HG03066 (cell line): ENCODE measurements at regions not wholly inside any gene's neighbourhood (a gene's known extent, or its start where the extent isn't known, plus 50 kb on each side); places are given as distances from the start of the nearest gene placed in this dataset.

Experiments
- ATAC-seq: cut with Tn5 transposase; IDR thresholded peaks from one replicate; pipeline ENCODE4 v1.9.1; 2021; ENCODE audit warnings: low read depth; ENCODE audit not compliant: unreplicated experiment

DNA sequence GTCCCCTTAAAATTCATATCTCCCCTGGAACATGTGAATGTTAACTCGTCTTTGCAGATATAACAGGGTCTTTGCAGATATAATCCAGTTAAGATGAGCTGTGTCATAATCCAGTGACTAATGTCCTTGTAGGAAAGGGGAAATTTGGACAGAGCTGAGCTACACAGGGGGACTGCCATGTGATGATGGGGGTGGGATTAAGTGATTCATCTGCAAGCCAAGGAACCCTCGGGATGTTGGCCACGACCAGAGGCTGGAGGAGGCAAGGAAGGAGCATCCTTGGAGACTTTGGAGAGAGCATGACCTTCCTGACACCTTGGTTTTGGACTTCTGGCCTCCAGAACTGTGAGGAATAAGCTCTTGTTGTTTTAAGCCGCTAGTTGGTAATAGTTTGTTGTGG lies 153.9 kb upstream of the PCBD1 start:
- no peak for ATAC-seq

DNA sequence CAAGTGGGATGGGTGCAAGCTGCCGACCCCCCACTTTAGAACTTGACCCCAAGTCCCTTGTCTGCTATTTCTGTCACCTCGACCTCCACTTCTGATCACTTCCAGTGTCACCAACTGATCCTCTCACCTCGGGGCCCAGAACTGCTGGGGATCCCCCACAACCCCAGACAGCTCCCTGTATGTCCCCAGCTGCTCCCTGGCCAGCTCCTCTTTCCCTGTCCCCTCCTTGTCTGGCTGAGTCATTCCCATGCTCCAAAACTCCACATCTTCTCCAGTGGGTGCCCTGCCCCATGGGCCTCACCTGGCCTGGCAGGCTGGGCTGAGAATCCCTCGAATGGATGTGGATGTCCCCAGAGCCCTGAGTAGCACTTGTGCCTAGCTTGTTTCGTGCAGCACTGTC lies 154.3 kb upstream of the PCBD1 start:
- no peak for ATAC-seq

DNA sequence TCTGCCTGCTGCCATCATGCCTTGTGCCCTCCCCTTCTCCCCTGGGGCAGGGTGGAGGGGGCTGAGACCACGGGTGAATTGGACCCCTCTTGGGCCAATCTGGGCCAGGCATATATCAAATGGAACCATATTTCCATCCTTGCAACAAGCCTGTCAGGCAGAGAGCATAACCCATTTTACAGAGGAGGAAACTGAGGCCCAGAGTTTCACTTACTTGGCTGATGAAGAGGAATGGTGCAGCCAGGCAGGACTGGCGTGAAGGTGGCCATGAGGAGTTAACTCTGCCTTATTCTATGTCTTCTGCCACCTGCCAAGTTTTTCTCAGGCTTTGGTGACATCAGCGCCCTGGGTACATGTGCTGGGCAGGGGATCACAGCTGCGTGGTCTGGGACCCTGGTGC lies 155.5 kb upstream of the PCBD1 start:
- ATAC-seq: no peak

DNA sequence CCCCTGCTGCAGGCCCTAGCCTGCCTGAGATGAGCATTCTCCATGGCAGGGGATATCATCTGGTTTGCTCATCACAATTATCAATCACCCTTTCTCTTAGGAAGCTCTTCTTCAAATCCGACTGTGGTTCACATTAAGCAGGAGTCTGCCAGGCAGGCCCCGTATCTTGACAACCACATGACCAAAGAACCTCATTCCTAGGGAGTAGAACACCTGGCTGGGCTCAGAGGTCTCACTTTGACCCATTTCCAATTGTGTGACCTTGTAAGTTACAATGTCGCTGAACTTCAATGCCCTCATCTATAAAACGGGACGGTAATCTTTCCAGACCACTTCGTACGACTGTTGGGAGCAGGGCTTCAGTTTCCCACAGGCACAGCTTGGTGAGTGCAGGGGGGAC lies 156.4 kb upstream of the PCBD1 start:
- no peak for ATAC-seq

DNA sequence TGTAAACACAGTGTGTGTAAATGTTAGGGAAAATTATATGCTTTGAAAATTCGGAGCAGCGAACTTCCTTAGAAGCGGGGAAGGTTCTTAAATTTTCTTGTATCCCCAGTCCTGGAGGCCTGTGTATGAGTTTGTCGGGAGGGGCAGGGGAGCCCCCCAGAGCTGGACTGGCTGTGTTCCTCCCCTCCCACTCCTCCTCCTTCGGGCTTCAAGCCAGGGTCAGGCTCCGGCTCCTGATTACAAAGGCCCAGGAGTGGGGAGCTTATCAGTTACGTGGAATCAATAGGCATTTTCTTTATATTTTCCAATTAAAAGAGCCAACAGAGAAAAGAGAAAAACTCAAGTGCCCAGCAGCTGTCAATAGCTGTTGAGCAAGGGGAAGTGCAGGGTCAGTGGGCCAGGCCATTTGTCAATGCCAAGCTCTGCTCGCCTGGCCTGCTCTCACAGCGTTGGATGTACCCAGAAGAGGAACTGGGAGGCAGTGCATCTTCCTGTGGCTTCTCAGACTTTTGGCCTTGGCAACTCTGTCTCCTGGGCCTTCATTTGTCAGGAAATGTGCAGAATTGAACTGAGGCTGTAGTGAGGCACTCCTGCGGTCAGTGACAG lies 156.9 kb upstream of the PCBD1 start:
- no peak for ATAC-seq

DNA sequence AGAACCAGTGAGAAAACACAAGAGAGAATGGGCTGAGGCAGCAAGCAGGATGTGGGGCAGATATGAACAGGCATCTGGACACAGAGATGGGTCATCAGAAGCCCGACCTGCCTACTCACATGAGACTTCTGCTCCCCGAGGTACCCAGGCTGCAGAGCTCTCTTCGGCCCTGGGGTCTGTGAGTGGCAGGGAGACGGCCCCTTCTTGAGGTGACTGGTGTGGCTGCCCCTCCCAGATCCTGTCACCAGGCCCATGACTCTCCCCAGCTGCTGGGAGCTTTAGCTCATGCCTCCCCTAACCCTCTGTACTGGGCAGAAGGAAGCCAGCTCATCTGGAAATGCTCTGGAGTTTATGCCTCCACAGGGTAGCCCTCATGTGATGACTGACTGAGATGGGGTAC lies 157.6 kb upstream of the PCBD1 start:
- ATAC-seq: no peak

DNA sequence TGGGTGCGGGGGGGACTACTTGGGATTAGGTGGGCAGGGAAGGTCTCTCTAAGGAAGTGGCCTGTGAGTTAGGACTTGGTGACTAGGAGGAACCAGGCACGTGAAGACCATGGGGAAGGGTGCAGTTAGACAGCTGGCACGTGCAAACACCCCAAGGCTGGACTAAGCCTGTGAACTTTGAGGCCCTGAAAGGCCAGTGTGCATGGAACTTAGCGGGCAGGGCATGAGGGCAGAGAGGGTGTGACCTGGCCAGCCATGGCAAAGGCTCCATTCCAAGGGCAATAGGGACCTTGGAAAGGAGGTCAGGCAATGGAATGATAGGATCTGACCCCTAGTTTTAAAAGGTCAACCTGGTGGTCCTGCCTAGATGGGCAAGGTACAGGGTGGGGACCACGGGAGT lies 158.4 kb upstream of the PCBD1 start:
- no peak for ATAC-seq

DNA sequence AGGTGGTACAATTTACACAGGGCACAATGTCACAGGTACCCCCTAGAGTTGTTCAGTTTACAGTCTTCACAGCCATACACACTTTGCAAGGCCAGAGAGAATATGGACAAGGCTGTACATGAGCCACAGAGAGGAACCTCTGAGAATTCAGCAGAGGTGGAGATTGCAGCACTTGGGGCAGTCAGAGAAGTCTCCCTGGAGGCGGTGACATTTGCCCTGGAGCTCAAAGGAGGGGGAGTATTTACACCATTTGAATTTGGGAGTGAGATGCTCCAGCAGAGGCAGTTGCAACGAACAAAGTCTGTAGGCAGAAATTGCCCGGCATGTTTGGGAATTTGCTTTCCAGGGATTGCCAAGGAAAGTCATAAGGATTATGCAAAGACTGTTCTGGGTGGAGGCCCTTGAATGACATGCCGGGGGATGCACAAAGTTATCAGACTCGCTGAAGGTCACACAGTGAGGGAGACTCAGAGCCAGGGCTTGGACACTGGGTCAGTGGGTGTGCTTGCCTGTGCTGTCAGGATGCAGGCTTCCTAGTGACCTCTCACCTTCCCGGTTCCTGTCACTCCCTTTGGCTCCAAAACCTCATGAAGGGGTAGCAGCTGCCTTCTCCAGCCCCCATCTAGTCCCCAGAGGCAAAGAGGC lies 160.7 kb upstream of the PCBD1 start:
- ATAC-seq: no peak

DNA sequence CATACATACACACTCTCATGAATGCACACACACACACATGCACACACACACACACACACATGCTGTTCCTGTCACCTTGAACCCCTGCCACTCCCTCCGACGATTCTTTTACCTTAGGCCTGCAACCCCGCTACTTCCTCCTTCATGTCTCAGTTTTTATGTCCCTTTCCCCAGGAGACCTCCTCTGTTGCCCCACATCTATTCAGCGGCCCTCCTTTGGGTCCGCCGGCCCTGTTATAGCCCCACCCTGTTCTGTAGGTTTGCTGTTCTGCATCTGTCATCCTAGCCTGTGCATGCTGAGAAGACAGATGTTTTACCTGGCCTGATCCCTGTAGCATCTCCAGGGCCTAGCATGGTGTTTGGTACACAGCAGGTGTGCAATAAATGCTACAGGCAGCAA lies 161.6 kb upstream of the PCBD1 start:
- ATAC-seq: no peak

DNA sequence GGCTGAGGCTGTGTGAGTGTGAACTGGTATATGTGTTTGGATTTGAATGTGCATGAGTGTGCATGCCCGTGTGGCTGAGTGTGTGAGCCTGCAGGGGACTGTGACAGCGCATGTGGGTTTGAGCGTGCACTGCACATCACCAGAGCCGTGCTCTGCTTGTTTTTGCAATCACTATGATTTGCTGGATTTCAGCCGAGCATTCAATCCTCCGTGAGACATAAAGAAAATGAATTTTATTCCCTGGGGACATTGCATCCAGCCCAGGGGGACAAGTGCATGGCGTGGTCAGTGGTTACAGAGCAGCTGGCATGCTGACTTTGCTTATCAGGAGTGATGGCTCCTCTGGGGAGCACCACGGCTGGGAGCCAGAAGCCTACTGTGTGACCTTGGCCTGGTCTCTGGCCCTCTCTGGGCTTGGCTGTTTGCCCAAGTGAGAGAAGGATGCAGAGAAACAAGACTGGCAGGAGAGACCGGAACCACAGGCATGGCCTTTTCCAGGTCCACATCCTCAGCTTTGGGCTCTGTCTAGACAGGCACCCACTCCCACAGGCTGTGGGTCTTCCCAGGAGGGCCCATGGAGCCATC lies 160.2 kb upstream of the UNC5B start:
- no peak for ATAC-seq

DNA sequence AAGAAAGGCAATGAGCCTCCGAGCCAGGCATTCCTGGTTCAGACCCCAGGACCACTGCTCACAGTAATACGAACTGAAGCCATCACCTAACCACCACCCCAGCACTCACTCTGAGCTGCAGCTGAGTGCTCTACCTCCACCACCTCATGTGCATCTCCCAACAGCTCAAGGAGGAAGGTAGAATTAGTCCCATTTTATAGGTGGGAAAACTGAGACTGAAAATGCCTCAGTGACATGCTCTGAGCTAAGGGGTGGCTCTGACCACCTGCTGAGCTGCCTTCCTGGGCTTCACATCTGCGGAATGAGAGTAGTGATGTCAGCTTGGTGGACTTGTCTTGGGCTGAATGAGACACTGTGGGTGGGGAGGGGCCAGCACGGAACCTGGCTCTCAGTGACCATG lies 159.7 kb upstream of the UNC5B start:
- ATAC-seq: no peak

DNA sequence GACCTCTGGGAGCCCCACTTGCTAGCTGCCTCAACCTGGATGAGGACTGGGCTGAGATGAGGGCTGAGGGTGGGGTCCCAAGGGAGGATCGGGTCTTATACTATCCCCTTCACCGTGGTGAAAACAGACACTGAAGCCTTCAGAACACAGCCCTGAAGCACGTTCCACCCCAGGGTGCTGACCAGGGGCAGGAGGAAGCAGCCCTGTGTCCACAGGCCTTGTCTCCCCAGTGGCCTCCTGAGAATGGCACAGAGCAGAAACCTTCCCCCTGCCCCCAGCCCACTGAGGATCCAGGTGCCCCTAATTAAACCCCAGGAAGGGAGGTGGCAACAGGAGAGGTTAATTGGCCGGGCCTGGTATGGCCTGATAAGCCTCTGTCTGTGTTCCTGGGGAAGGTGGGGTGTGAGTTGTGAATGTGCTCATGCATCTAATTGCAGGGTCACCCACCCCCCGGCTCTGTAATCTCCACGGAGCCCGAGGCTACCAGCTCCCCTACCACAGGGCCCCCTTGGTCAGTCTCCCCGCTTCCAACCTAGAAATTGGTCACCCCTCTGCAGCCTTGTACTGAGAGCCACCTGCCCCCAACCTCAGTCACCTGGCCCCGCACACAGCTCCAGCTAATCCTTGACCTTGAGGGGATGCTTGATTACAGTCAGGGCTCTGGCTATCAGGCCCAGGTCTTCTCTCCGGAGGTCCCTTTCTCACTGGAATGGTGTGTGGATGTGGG lies 159.0 kb upstream of the UNC5B start:
- no peak for ATAC-seq

DNA sequence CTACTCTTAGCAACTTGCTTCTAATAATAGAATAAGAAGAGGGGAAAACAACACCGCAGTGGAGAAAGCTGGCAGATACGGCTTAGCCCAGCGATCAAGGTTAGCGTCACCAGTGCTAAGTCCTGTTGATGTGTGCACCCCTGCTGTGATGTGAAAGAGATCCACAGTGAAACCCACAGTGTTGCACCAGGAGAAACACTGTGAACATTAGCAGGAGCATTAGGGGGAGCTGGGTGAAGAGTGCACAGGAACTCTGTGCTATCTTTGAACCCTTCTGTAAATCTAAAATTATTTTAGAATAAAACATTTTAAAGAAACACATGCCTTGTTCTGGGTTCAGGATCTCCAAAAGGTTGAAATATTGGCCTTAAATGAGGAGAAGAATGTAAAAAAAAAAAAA lies 154.1 kb upstream of the UNC5B start:
- no peak for ATAC-seq

DNA sequence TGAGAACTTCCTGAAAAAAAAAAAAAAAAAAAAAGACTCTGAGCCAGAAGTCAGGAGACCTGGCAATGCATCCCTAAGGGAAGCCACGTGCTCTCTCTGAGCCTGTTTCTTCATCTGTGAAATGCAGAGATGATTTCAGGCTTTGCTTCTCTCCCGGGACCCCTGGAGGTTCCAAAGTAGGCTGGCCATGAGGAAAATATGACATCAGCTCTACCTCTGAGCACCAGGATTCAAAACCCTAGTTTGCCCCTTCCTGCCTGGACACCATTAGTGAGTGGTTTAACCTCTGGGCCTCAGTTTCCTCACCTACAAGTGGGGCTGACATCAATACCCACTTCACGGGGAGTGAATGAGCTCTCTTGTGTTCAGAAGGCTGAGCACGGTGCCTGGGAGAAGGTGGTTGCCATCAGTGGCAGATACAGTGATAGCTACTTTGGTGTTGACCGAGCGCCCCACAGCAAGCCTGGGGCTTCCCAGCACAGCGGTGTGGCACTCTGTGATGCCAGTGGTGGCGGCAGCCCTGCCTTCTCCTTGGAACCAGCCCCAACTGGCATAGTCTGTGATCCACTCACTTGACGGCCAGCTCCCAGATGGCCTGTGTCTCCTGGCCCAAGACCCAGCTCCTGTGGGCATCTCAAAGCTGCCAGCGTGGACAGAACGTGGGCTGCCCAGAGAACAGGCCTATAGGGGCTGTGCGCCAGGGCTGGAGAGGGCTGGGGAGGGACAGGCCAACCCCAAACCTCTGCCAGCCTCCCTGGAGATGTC lies 153.1 kb upstream of the UNC5B start:
- no peak for ATAC-seq

DNA sequence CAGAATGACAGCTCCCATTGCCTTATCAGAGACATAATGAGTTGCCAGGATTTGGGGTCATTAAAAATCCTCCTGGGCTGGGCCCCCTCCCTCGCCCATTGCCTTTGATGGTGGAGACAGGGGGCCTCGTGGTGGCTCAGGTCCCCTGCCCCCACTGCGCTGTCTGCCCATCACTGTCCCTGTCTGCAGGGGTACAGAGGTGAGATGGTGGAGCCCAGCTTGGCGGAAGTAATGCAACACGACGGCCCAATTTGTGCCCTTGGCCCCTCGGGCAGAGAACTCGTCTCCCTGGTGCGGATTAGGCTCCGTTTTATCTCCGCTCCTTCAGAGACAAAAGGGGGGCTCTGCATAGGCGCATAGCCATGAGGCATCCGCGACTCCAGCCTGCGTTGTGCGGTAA lies 152.4 kb upstream of the UNC5B start:
- ATAC-seq: no peak

DNA sequence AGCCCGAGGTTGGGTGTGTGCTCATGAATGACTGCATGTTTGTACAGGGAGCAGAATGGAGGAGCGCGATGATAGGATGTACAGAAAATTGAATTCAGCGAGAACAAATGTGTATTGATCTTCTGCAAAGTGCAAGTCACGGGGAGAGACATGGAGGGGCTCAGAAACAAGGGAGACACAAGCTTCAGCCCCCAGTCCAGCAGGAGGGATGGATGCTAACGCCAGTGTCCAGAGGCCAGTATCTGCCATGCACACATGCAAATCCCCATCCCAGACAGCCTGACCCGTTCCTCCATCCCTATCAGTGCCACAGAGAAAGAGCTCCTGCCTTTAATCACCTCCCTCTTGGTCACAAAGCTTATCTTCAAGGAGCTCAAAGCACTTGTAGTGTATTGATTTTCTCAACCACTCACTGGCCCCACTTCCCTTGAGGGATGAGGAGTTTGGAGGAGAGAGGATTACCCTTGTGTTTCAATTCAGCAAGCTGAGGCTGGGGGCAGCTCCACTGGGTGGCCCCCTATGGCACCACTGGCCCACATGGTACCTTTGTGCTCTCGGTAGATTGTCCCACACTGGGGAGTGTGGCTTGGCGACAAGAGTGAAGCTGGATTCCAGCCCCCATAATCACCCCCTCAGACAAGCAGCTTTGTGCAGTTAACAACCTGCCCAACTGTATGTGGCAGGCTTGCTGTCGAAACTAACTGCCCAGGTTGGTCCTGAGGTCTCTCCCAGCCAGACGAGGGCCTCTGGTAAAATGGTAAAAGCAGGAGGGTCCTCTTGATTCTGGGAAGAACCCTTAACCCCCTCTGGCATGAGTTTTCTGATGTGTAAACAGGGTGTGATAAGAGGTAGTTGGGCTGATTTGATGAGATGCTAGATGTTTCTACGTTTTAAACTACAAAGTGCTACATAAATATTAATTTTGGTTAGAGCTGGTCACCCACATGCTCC lies 151.6 kb upstream of the UNC5B start:
- ATAC-seq: no peak

DNA sequence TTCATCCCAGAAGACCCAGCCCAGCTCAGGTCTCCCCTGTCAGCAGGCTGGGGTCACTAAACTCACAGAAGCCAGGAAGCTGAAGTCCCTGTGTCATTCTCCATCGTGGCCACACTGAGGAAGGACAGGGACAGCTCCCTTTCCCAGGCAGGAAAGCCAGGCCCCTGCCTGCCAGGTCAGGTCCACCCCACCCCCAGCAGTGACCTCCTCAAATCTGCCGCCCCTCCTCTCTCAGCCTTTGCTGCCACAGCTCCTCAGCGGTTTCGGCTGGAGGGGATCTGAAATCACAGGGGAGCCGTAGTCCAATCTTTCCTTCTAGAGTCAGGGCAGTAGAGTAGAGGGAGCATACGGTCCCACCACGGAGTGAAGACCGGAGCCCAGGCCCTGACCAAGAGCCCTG lies 150.9 kb upstream of the UNC5B start:
- no peak for ATAC-seq

DNA sequence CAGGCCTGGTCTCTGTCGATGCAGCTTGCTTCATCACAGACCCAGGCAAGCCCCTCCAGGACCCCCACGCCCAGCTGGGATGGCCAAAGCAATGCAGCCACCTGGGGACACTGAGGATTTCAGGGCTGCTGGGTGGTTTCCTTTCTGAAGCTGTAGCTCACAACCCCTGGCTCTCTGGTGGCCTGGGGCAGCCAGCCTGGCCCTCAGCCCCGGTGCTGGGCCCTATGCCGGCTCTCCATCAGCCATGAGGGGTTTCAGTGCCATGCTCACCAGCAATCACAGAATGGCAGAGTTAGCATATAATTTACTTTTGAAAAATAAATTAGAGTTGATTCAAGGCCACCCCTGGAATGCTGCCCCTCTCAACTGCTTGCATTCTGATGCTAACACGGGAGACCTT lies 150.2 kb upstream of the UNC5B start:
- no peak for ATAC-seq

DNA sequence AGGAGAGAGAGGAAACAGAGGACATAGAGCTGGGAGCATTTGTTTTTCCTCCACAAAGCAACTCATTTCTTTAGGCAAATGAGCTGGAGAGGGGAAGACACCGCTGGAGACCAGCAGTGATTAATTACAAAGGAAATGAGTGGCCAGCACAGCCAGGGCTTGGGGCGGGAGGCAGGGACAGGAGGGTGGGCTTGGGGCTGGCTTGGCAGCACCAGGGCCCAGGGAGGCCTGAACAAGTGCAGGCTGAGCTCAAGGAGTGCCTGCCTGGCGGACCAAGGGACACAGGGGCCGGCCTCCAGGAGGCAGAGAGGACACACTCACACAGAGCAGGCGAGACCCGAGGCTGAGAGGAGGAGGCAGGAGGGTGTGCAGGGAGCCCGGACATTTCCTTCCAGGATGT lies 149.0 kb upstream of the UNC5B start:
- no peak for ATAC-seq
